Dermis blood vessel endothelial cell (primary cell): ENCODE measurements at regions not wholly inside any gene's neighbourhood (a gene's known extent, or its start where the extent isn't known, plus 50 kb on each side); places are given as distances from the start of the nearest gene placed in this dataset.

Experiments
- DNase-seq: peaks from one replicate; pipeline ENCODE4 v3.0.0; 2010

DNA sequence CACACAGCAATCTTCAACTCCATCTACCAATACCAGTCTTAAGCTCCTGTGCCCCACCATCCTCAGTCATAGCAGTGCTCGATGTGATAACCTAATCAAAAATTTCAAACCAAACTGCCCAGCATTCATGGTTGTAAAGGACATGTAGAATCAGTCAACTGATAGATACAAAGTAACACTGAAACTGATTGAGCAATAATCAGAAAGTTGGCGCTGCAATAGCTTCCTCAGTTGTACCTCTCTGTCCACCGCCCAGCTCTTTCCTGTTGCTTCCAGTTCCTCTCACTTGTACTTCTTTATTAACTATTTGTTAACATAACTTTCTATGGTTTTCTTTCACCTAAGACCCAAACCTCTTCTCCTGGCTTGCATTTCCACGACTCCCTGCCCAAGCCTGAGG is 745.7 kb downstream of the PDCD6IP start:
- DNase-seq, result no peak

GRCh38 chr3:34547297-34547920 is 749.0 kb downstream of the PDCD6IP start:
- no peak for DNase-seq

DNA sequence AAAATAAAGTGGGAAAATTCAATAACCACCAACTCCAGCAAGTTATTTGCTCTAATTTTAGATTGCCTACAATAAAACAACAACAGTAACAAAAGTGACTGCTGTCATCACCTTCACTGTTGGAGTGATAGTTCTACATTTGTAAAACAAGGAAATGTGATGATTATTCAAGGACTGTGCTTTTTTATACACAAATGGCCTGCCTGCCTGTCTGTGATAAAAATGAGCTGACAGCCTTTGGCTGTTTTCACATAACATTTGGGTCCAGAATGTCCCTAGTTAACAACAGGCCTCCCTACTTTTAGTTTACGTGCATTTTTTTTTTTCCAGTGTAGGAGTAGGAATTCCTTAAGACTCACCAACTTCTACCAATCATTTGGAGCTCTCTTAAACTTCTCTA is 768.8 kb downstream of the PDCD6IP start:
- no peak for DNase-seq

- DNase-seq, result no peak
Measured at GRCh38 chr3:34568766-34569165, 770.3 kb downstream of the PDCD6IP start.

DNA sequence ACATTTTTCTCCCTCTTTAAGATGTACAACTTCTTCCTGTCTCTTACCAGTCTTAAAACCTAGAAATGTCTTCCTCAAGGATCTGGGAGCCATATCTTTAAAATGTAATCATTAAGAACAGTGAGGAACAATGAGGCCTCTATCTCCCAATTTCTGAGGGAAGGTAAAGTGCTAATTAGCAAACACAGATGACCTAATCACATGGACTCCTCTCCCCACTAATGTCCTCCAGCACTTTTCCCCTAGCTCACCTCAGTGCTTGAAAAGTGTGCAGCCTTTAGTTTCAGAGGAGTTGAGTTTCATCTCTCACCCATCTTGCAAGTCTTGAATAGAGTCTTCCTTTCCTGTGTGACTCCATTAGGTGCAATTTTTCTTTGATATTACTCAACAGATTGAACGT is 771.0 kb downstream of the PDCD6IP start:
- DNase-seq, result no peak

- no peak for DNase-seq
Measured at GRCh38 chr3:34570916-34571705, 772.7 kb downstream of the PDCD6IP start.

- no peak for DNase-seq
Measured at GRCh38 chr3:34571714-34572113, 773.3 kb downstream of the PDCD6IP start.

GRCh38 chr3:34575776-34576175 is 777.3 kb downstream of the PDCD6IP start:
- DNase-seq, result no peak

- no peak for DNase-seq
Measured at GRCh38 chr3:34582055-34582454, 783.6 kb downstream of the PDCD6IP start.

- no peak for DNase-seq
Measured at GRCh38 chr3:34583451-34583850, 785.0 kb downstream of the PDCD6IP start.

DNA sequence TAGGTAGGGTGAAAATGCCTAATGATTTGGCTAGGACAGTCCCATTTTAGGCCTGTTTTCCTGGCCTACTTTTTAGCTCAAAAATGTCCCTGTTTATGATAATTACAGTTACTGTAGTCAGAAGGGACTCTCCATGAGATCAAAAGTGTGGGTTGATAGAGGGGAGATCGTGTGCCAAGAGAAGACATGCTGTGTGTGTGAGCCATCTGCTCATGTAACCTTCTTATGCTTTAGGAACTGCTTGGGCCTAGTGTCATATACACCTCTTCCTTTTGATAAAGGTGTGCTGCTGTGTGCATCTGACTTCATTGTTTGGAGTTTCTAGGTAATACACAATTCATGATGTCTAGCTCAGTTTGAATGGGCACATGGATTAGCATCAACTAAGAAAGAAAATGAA is 786.5 kb downstream of the PDCD6IP start:
- DNase-seq, result no peak

DNA sequence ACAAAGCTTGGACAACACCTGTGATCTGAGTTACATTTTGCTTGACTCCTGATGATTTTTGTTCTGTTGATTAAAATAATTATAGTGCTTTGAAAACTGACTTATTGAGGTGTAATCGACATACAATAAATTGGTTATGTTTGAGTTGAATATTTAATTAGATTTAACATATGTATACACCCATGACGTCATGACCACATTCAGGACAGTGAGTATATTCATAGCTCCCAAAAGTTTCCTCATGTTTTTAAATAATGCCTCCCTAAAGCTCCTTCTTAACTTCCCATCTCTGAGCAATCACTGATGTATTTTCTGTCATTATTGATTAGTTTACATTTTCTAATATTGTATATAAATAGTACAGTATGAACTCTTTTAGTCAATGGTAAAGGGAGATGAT is 801.2 kb downstream of the PDCD6IP start:
- no peak for DNase-seq

DNA sequence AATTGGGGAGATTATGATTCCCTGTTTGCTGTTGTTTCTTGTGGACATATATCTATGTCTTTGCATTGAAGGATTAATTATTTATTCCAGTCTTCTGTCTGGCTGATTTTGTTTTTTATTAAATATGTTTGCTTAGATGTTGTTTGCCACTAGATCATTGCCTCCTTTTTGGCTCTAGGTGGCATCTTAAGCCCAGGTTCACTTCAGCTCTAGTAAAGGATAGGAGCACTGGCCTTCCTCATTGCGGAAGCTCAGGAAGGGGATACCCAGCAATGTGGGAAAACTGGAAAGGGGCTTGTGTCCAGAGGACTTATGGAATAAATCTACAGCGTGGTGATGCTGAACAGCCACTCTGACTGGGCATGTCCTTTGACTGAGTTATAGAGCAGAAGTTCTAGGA is 821.6 kb downstream of the PDCD6IP start:
- DNase-seq, result no peak

GRCh38 chr3:34626699-34627098 is 828.3 kb downstream of the PDCD6IP start:
- no peak for DNase-seq

GRCh38 chr3:34634939-34635338 is 836.5 kb downstream of the PDCD6IP start:
- DNase-seq, result no peak

- no peak for DNase-seq
Measured at GRCh38 chr3:34635352-34635850, 837.0 kb downstream of the PDCD6IP start.

GRCh38 chr3:34646911-34647460 is 848.6 kb downstream of the PDCD6IP start:
- DNase-seq, result no peak

DNA sequence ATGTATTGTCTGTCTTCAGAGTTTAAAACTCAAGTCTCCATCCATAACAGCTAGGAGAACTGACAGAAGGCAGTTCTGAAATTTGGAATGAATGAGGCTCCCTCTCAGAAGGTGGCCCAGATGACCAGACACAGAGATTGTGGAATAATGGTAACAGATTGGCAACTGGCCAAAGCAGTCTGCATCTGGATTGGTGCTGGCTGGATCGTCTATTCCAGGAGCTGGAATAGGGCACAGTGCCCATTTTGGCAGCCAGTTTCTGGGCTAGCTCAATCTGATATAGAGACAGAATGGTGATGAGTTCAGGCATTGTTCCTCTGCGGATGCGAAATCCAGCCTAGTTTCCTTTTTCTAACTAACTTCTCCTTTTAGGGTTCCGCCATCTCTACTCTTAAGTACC is 851.7 kb downstream of the PDCD6IP start:
- no peak for DNase-seq

DNA sequence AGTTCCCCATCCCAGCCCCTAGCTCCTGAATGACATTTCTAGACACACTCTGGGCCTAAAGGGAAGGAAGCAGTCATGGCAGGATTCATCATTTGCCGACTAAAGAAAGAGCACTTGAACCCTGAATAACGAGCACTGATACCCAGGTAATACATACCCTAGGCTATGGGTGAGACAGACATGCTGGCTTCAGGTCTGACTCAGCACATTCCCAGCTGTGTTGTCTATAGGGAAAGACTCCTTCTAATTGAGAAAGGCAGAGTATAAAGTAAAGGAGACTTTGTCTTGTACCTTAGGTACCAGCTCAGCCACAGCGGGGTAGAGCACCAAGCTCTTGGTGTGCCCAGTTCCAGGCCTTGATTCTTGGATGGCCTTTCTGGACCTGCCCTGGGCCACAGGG is 870.5 kb downstream of the PDCD6IP start:
- DNase-seq, result no peak

DNA sequence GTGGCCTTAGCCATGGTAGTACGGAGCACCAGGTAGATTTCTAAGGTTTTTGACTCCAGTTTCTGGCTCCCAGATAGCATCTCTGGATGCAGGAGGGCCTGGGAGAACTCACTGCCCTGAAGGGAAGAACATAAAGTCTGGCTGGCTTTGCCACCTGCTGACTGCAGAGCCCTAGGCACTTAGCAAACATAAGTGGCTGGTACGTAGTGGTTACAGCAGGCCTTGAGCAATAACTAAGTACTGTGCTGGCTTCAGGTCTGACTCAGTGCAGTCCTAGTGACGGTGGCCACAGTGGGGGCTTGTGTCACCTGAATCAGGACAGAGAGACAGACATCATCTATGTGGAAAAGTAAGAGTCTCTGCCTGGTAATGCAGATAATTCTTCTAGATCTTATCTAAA is 871.1 kb downstream of the PDCD6IP start:
- no peak for DNase-seq

DNA sequence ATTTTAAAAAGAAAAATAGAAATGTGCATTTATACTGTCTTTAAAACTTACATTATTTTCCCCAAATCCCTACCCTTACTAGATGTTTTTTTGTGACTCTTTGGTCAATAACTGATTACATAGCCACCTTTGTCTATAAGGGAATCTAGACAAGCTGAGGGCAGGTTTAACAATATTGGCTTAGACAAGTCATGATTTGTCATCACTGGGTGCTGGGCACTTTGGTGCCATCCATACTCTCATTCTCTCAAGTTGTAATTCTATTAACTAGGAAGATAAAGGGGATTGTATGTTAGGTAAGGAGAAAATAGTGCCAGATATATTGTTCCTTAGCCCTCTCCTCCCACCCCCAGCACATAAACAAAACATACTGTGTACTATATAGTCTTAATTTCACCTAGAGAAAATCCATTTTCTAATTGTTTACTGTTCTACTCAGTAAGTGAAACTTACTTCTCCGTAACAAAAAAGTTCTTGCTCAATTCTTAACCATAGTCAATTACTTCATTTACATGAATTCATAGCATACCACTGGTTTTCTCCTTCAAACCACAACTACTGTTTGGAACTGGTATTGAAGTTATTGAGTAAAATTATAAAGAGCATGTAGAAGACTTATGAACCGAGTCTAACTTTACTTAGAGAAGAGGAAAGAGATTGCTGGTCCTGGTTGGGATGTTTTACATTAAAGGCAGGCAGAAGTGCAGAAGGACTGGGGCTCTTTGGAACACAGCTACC is 877.1 kb downstream of the PDCD6IP start:
- DNase-seq, result no peak

GRCh38 chr3:34676436-34676835 is 878.0 kb downstream of the PDCD6IP start:
- no peak for DNase-seq

- no peak for DNase-seq
Measured at GRCh38 chr3:34678575-34678974, 880.1 kb downstream of the PDCD6IP start.
